ENCODE measurements at regions not wholly inside any gene's neighbourhood (a gene's known extent, or its start where the extent isn't known, plus 50 kb on each side); places are given as distances from the start of the nearest gene placed in this dataset.

DNA sequence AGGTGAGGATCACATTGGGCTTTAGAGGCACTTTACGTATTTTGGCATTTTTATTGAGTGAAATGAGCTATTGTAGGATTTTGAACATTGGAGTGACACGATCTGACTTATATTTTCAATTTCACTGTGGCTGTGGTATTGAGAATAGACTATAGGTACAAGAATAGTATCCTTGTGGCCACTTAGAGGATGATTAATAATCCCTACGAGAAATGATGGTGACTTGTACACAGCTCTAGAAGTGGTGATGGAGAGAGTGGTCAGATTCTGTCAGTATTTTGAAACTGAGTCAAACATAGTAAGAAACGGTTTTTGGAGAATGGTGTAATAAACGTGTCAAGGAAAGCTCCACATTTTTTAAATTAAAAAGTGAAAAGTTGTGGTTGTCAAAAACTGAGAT, 494.7 kb downstream of the EPHA5 start:
- TF ChIP-seq, protein P1, sequence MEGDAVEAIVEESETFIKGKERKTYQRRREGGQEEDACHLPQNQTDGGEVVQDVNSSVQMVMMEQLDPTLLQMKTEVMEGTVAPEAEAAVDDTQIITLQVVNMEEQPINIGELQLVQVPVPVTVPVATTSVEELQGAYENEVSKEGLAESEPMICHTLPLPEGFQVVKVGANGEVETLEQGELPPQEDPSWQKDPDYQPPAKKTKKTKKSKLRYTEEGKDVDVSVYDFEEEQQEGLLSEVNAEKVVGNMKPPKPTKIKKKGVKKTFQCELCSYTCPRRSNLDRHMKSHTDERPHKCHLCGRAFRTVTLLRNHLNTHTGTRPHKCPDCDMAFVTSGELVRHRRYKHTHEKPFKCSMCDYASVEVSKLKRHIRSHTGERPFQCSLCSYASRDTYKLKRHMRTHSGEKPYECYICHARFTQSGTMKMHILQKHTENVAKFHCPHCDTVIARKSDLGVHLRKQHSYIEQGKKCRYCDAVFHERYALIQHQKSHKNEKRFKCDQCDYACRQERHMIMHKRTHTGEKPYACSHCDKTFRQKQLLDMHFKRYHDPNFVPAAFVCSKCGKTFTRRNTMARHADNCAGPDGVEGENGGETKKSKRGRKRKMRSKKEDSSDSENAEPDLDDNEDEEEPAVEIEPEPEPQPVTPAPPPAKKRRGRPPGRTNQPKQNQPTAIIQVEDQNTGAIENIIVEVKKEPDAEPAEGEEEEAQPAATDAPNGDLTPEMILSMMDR (IDR thresholded peaks at IDR 0.05): no peak
- ATAC-seq: no peak
- no peak overlapping the region for H3K4me3 ChIP-seq
- H3K4me1 ChIP-seq: no peaks in the 10 kb centered on the region
- H3K27me3 ChIP-seq: no peaks in the 10 kb centered on the region
- H3K9me3 ChIP-seq: no peaks in the 10 kb centered on the region
- no peaks in the 10 kb centered on the region for H3K36me3 ChIP-seq
- no peak for DNase-seq
- intact Hi-C loops (cut with DNase I): no loop called here
- H3K27ac ChIP-seq: no peak overlapping the region

DNA sequence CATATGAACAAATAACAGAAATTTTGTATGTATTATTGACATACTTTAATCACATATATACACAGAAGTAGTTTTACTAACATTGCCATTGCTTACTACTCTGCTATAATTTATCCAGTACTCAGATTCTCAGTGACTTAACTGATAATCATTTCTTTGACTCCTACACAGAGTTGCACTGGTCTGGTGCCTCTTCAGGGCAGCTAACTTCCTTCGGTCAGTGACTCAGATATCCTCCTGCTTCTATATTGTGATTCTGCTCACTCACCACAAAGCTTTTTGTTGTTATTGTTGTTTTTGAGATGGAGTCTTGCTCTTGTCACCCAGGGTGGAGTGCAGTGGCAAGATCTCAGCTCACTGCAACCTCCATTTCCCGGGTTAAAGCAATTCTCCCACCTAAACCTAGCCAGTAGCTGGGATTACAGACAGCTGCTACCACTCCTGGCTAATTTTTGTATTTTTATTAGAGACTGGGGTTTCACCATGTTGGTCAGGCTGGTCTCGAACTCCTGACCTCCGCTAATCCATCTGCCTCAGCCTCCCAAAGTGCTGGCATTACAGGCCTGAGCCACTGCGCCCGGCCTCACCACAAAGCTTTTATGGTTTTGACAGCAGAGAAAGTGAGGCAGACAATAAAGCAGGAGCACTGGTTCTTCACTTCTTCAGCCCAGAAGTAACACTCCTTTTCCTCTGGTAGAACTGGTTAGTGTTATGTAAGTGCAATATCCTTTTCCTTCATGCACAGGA, 499.3 kb downstream of the EPHA5 start:
- Histone ChIP-seq H3K27ac (no peak overlapping the region), H3K36me3 (no peaks in the 10 kb centered on the region), H3K27me3 (no peaks in the 10 kb centered on the region), H3K9me3 (no peaks in the 10 kb centered on the region), H3K4me3 (no peak overlapping the region), H3K4me1 (no peaks in the 10 kb centered on the region)
- DNase-seq (no peak), ATAC-seq (no peak)
- intact Hi-C loops (cut with DNase I): no loop called here
- TF ChIP-seq, protein P1 (IDR thresholded peaks at IDR 0.05): no peak

DNA sequence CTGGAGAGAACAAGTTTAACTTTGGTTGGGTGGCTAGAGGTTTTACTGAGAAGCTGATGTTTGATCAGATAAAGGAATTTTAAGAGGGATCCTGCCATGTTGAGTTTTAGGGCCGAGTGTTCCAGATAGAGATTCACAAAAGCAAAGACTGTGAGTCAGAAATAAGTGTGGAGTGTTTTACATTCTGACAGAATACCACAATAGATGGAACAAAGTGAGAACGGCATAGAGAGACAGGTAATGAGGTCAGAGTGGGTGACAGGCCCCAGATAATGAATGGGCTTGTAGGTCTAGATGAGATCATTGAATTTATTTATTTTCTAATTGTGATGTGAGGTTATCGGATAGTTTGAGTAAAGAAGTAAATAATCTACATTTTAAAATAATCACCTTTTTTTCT, 502.6 kb downstream of the EPHA5 start:
- ATAC-seq: no peak
- intact Hi-C loops (cut with DNase I): no loop called here
- DNase-seq: no peak
- TF ChIP-seq, protein P1 (IDR thresholded peaks at IDR 0.05): no peak
- Histone ChIP-seq H3K27ac (no peak overlapping the region), H3K4me1 (no peaks in the 10 kb centered on the region), H3K4me3 (no peak overlapping the region), H3K36me3 (no peaks in the 10 kb centered on the region), H3K9me3 (no peaks in the 10 kb centered on the region), H3K27me3 (no peaks in the 10 kb centered on the region)

DNA sequence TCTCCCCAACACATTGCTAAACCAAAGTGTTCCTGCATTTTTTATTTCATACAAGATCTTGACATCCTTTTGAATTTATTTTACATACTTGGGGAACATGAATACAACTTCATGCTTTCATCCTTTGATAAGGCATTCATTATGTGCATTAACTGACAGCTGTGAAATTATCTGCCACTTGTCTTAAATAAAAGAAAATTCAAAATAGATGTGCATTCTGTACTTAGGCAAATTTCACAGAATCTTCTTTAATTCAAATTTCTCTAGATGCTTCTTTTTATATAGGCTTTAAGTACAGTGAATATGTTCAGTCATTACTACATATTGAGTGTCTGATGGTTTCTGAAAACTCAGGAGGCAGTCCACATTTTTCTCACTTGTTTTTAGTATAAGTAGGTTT, 518.1 kb downstream of the EPHA5 start:
- ATAC-seq (no peak), DNase-seq (no peak)
- no peaks in the 10 kb centered on the region for H3K36me3 ChIP-seq
- H3K27me3 ChIP-seq: no peaks in the 10 kb centered on the region
- H3K27ac ChIP-seq: no peak overlapping the region
- TF ChIP-seq, protein P1 (IDR thresholded peaks at IDR 0.05): no peak
- intact Hi-C loops (cut with DNase I): no loop called here
- no peaks in the 10 kb centered on the region for H3K4me1 ChIP-seq
- H3K9me3 ChIP-seq: no peaks in the 10 kb centered on the region
- no peak overlapping the region for H3K4me3 ChIP-seq

DNA sequence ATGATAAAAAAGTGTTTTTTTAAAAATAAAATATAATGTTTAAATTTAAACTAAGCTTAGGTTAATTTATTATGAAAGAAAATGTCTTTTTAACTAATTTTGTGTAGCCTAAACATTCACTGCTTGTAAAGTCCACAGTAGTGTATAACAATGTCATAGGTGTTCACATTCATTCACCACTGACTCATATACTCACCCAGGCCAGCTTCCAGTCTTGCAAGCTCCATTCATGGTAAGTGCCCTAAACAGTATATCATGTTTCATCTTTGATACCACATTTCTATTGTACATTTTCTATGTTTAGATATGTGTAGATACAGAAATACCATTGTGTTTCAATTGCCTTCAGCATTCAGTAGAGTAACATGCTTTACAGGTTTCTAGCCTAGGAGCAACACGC, 530.3 kb downstream of the EPHA5 start:
- no peak overlapping the region for H3K4me3 ChIP-seq
- H3K27ac ChIP-seq: no peak overlapping the region
- H3K27me3 ChIP-seq: no peaks in the 10 kb centered on the region
- H3K36me3 ChIP-seq: no peaks in the 10 kb centered on the region
- ATAC-seq (no peak), DNase-seq (no peak)
- H3K9me3 ChIP-seq: no peaks in the 10 kb centered on the region
- no peaks in the 10 kb centered on the region for H3K4me1 ChIP-seq
- TF ChIP-seq, protein P1 (IDR thresholded peaks at IDR 0.05): no peak
- intact Hi-C loops (cut with DNase I): no loop called here

DNA sequence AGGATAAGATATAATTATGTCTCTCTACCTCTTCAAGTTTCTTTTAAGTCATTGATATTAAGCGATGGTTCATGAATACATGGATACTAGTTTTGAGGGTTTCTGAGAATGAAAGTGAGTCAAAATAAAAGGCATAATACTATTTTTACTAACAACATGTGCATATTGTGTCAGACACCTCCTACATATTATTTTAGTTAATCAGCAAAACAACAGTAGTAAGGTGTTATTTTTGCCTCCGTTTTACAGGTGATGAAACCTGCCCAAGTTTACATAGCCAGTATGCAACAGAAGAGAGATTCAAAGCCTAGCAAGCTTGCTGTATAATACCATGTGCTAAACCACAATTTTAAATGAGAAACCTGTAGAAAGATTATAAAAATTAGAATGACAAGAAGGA, 544.1 kb downstream of the EPHA5 start:
- ATAC-seq (no peak), DNase-seq (no peak)
- Histone ChIP-seq H3K4me1 (no peaks in the 10 kb centered on the region), H3K9me3 (no peaks in the 10 kb centered on the region), H3K4me3 (no peak overlapping the region), H3K36me3 (no peaks in the 10 kb centered on the region), H3K27ac (no peak overlapping the region), H3K27me3 (no peaks in the 10 kb centered on the region)
- intact Hi-C loops (cut with DNase I): no loop called here
- TF ChIP-seq, protein P1 (IDR thresholded peaks at IDR 0.05): no peak

Data from upper lobe of right lung (tissue), 1 donor.